IMR-90 (cell line): ENCODE measurements at regions not wholly inside any gene's neighbourhood (a gene's known extent, or its start where the extent isn't known, plus 50 kb on each side); places are given as distances from the start of the nearest gene placed in this dataset.

Source experiments
- ATAC-seq: fragments of 200-7000 bp; cut with Tn5 transposase; 2 replicates; pipeline ENCODE4 v1.9.1; 2020; ENCODE audit warnings: low read depth, mild to moderate bottlenecking, moderate library complexity
- BruUV-seq: library from RNA; stranded (reverse); fragments of 400-500 nt; replicated peaks from 2 replicates; lab custom pipeline; 2021; lab: Mats Ljungman, UMichigan
- CTCF ChIA-PET: fragments of 300-600 bp; formaldehyde crosslinking; extraction: SDS; loops from one replicate; lab custom pipeline; 2021; ENCODE audit warnings: antibody characterized with exemption; lab: Yijun Ruan, JAX
- POLR2A ChIA-PET: fragments of 300-600 bp; sonication (Branson Sonifier 250); formaldehyde crosslinking; loops from one replicate; lab custom pipeline; 2022; ENCODE audit warnings: antibody characterized with exemption; ENCODE audit not compliant: unreplicated experiment; lab: Charles Lee
- DNase-seq: peaks from one replicate; pipeline ENCODE4 v3.0.0; 2013
- H2AFZ ChIP-seq: replicated peaks from 2 replicates; pipeline ENCODE3; 2013; ENCODE audit warnings: low read length, mild to moderate bottlenecking; ENCODE audit not compliant: poor library complexity
- H2AK5ac ChIP-seq: 2 replicates; pipeline ENCODE4 v1.6.1; 2013; ENCODE audit warnings: low read depth, low read length, inconsistent platforms
- H2AK9ac ChIP-seq: replicated peaks from 2 replicates; pipeline ENCODE3; 2013; ENCODE audit warnings: mild to moderate bottlenecking, low read depth, low read length, moderate library complexity; ENCODE audit not compliant: poor library complexity
- H2BK120ac ChIP-seq: 2 replicates; pipeline ENCODE4 v1.6.1; 2013; ENCODE audit warnings: low read depth, low read length, inconsistent platforms
- H2BK15ac ChIP-seq: 3 replicates; pipeline ENCODE4 v1.6.1; 2013; ENCODE audit warnings: low read depth, low read length, inconsistent platforms
- H2BK20ac ChIP-seq: 2 replicates; pipeline ENCODE4 v1.6.1; 2013; ENCODE audit warnings: low read depth, mild to moderate bottlenecking, inconsistent platforms, low read length, moderate library complexity
- H2BK5ac ChIP-seq: 2 replicates; pipeline ENCODE4 v1.6.1; 2013; ENCODE audit warnings: mild to moderate bottlenecking, low read depth, low read length, inconsistent platforms; ENCODE audit not compliant: poor library complexity, severe bottlenecking
- H3K14ac ChIP-seq: replicated peaks from 2 replicates; pipeline ENCODE4 v1.6.1; 2013; ENCODE audit warnings: low read depth, low read length, inconsistent platforms
- H3K18ac ChIP-seq: 2 replicates; pipeline ENCODE4 v1.6.1; 2013; ENCODE audit warnings: low read depth, low read length, control low read depth
- H3K23ac ChIP-seq: 2 replicates; pipeline ENCODE4 v1.6.1; 2013; ENCODE audit warnings: low read depth, low read length, inconsistent platforms
- H3K27ac ChIP-seq: 2 replicates; pipeline ENCODE4 v1.5.1; 2013; ENCODE audit warnings: mild to moderate bottlenecking, control low read depth, low read length; ENCODE audit not compliant: insufficient read depth
- H3K27me3 ChIP-seq: 2 replicates; pipeline ENCODE4 v1.6.1; 2013; ENCODE audit warnings: low read length; ENCODE audit not compliant: control insufficient read depth, insufficient read depth
- H3K36me3 ChIP-seq: 2 replicates; pipeline ENCODE4 v1.6.1; 2013; ENCODE audit warnings: low read length, mixed read lengths; ENCODE audit not compliant: control insufficient read depth, insufficient read depth
- H3K4ac ChIP-seq: 2 replicates; pipeline ENCODE4 v1.6.1; 2013; ENCODE audit warnings: low read depth, low read length, inconsistent platforms
- H3K4me1 ChIP-seq: 2 replicates; pipeline ENCODE4 v1.6.1; 2013; ENCODE audit warnings: low read length, mixed read lengths; ENCODE audit not compliant: control insufficient read depth, insufficient read depth
- H3K4me2 ChIP-seq: 2 replicates; pipeline ENCODE4 v1.6.1; 2013; ENCODE audit warnings: low read depth, mild to moderate bottlenecking, control low read depth, low read length, moderate library complexity
- H3K4me3 ChIP-seq: 2 replicates; pipeline ENCODE4 v1.5.1; 2013; ENCODE audit warnings: low read depth, mild to moderate bottlenecking, control low read depth, low read length, moderate library complexity; ENCODE audit not compliant: insufficient read depth
- H3K56ac ChIP-seq: 2 replicates; pipeline ENCODE4 v1.6.1; 2013; ENCODE audit warnings: low read length, inconsistent platforms; ENCODE audit not compliant: insufficient read depth; ENCODE audit errors: extremely low read depth
- H3K79me1 ChIP-seq, 2 experiments: 2 replicates each; pipeline ENCODE4 v1.6.1; 2013; ENCODE audit warnings: low read length in 2 of 2, inconsistent platforms in 1 of 2, low read depth in 1 of 2
- H3K9ac ChIP-seq: 2 replicates; pipeline ENCODE4 v1.6.1; 2013; ENCODE audit warnings: low read depth, low read length, control low read depth
- H3K9me1 ChIP-seq: 2 replicates; pipeline ENCODE4 v1.6.1; 2013; ENCODE audit warnings: low read length, inconsistent platforms; ENCODE audit not compliant: insufficient read depth
- H3K9me3 ChIP-seq: 2 replicates; pipeline ENCODE4 v1.6.1; 2013; ENCODE audit warnings: low read length; ENCODE audit not compliant: control insufficient read depth, insufficient read depth
- H4K20me1 ChIP-seq: 2 replicates; pipeline ENCODE4 v1.6.1; 2013; ENCODE audit warnings: low read length, inconsistent platforms; ENCODE audit not compliant: insufficient read depth
- H4K5ac ChIP-seq: 2 replicates; pipeline ENCODE4 v1.6.1; 2013; ENCODE audit warnings: mild to moderate bottlenecking, low read depth, low read length, control low read depth
- H4K8ac ChIP-seq, 2 experiments: 2 replicates each; pipeline ENCODE4 v1.6.1; 2013; ENCODE audit warnings: low read depth in 2 of 2, low read length in 2 of 2, control low read depth in 1 of 2, inconsistent platforms in 1 of 2
- H4K91ac ChIP-seq: 2 replicates; pipeline ENCODE4 v1.6.1; 2013; ENCODE audit warnings: low read depth, low read length, inconsistent platforms; ENCODE audit not compliant: insufficient read depth
- CEBPB ChIP-seq: IDR thresholded peaks from 2 replicates; pipeline ENCODE4 v1.6.1; 2012; ENCODE audit warnings: low read depth, low read length, improper control_type of control experiment
- CHD1 ChIP-seq: IDR thresholded peaks from 2 replicates; pipeline ENCODE4 v1.6.1; 2012; ENCODE audit warnings: low read depth, low read length, improper control_type of control experiment
- ELK1 ChIP-seq: fragments of 150-350 bp; IDR thresholded peaks from 2 replicates; pipeline ENCODE4 v1.6.1; 2016; ENCODE audit warnings: low read depth, mild to moderate bottlenecking, low read length, moderate library complexity, borderline replicate concordance
- FOS ChIP-seq: fragments of 150-350 bp; IDR thresholded peaks from 2 replicates; pipeline ENCODE4 v1.6.1; 2016; ENCODE audit warnings: low read depth, low read length
- MAZ ChIP-seq: IDR thresholded peaks from 2 replicates; pipeline ENCODE4 v1.6.1; 2012; ENCODE audit warnings: low read depth, mild to moderate bottlenecking, low read length, improper control_type of control experiment, moderate library complexity, borderline replicate concordance
- MXI1 ChIP-seq: IDR thresholded peaks from 2 replicates; pipeline ENCODE4 v1.6.1; 2012; ENCODE audit warnings: low read depth, mild to moderate bottlenecking, low read length, moderate library complexity, borderline replicate concordance
- POLR2A ChIP-seq: IDR thresholded peaks from 2 replicates; pipeline ENCODE4 v1.6.1; 2012; ENCODE audit warnings: mild to moderate bottlenecking, low read depth, low read length
- SMC3 ChIP-seq: fragments of 150-350 bp; IDR thresholded peaks from 2 replicates; pipeline ENCODE4 v1.6.1; 2016; ENCODE audit warnings: low read depth, mild to moderate bottlenecking, antibody characterized with exemption, low read length, moderate library complexity
- WGBS, 2 experiments: methylation state at CpG; one replicate each; pipeline versions ENCODE4 v1.1.5 to v1.1.7; 2013; ENCODE audit warnings: missing lambda C conversion rate in 2 of 2; ENCODE audit not compliant: insufficient read length in 1 of 2; ENCODE audit errors: extremely low coverage in 2 of 2; 5-methylcytosine and 5-hydroxymethylcytosine counted together
- dilution Hi-C: fragments of 300-500 bp; cut with HindIII; formaldehyde crosslinking; loops from one replicate; pipeline ENCODE4 v1.14.3; 2018; ENCODE audit warnings: low sequenced_read_pairs; ENCODE audit not compliant: unreplicated experiment
- in situ Hi-C: fragments of 300-500 bp; cut with MboI; formaldehyde crosslinking; loops from 3 replicates; pipeline ENCODE4 v1.14.3; 2019; ENCODE audit warnings: low sequenced_read_pairs, inconsistent platforms, mixed read lengths
- intact Hi-C: fragments of 100-400 bp; cut with micrococcal nuclease; formaldehyde crosslinking; loops from 2 replicates; pipeline ENCODE4 v1.10.0; 2022

- TF ChIP-seq CEBPB = no peak
- TF ChIP-seq FOS = no peak
- no peak for TF ChIP-seq ELK1
- no peak for TF ChIP-seq MXI1
- TF ChIP-seq SMC3 = no peak
- no peak for TF ChIP-seq POLR2A
- TF ChIP-seq CHD1 = no peak
- no peak for TF ChIP-seq MAZ
- no peaks in the 10 kb centered on the region for H3K9me1 ChIP-seq
- no peak overlapping the region for H3K4me2 ChIP-seq
- BruUV-seq = no TSS peak
- DNase-seq = no peak
- ChIA-PET POLR2A (no interaction called here), CTCF (no interaction called here)
- no peaks in the 10 kb centered on the region for H3K36me3 ChIP-seq
- no peak overlapping the region for H2AFZ ChIP-seq
- dilution Hi-C loops = no loop called here
- H2BK5ac ChIP-seq = no peak overlapping the region
- intact Hi-C loops = no loop called here
- no peaks in the 10 kb centered on the region for H3K27me3 ChIP-seq
- no peaks in the 10 kb centered on the region for H4K20me1 ChIP-seq
- no peaks in the 10 kb centered on the region for H3K79me1 ChIP-seq
- H3K4me3 ChIP-seq = no peak overlapping the region
- H2BK120ac ChIP-seq = no peak overlapping the region
- H3K4ac ChIP-seq = no peak overlapping the region
- in situ Hi-C loops = no loop called here
- no peak overlapping the region for H2BK15ac ChIP-seq
- H3K9me3 ChIP-seq = peaks cover 6% of the 10 kb centered on the region; the same call in 1 of the 2 replicates
- H2BK20ac ChIP-seq = no peak overlapping the region
- H3K9ac ChIP-seq = no peak overlapping the region
- no peak overlapping the region for H3K18ac ChIP-seq
- no peak overlapping the region for H4K8ac ChIP-seq
- H2AK9ac ChIP-seq = no peak overlapping the region
- H3K4me1 ChIP-seq = no peaks in the 10 kb centered on the region
- no peak overlapping the region for H3K27ac ChIP-seq
- H4K5ac ChIP-seq = no peak overlapping the region
- H2AK5ac ChIP-seq = no peak overlapping the region
- H3K23ac ChIP-seq = no peak overlapping the region
- no CpG with 5 or more reads among the region's 3 CpGs for WGBS, 2 experiments
- H3K56ac ChIP-seq = no peak overlapping the region
- no peak overlapping the region for H4K91ac ChIP-seq
- no peak for ATAC-seq
- H3K14ac ChIP-seq = no peak overlapping the region
Observed at GRCh38 chr5:44187973-44188372, 201.2 kb downstream of the FGF10 start.
